Lung (tissue), 11 donors: ENCODE measurements at regions not wholly inside any gene's neighbourhood (a gene's known extent, or its start where the extent isn't known, plus 50 kb on each side); places are given as distances from the start of the nearest gene placed in this dataset.

Source experiments
- ATAC-seq: fragments of 200-7000 bp; cut with Tn5 transposase; one replicate; pipeline ENCODE4 v1.9.1; 2020; ENCODE audit warnings: moderate number of reproducible peaks; ENCODE audit not compliant: insufficient read depth, low FRiP score
- DNase-seq, 3 donors: peaks; one replicate each; pipeline ENCODE4 v3.0.0-alpha.2; 2013 to 2017
- H3K27ac ChIP-seq, 2 donors: one replicate each; pipeline ENCODE4 v1.5.1; 2013; ENCODE audit warnings: mild to moderate bottlenecking in 2 of 2, moderate library complexity in 2 of 2, control low read depth in 1 of 2, inconsistent platforms in 1 of 2, low read depth in 1 of 2, low read length in 1 of 2
- H3K27me3 ChIP-seq, 3 donors: one replicate each; pipeline ENCODE4 v1.5.1; 2013; ENCODE audit warnings: low read length in 2 of 3; ENCODE audit not compliant: control insufficient read depth in 3 of 3, insufficient read depth in 3 of 3
- H3K36me3 ChIP-seq, 4 donors: one replicate each; pipeline ENCODE4 v1.5.1; 2013; ENCODE audit warnings: low read length in 4 of 4, mild to moderate bottlenecking in 1 of 4, moderate library complexity in 1 of 4; ENCODE audit not compliant: control insufficient read depth in 4 of 4, insufficient read depth in 4 of 4
- H3K4me1 ChIP-seq, 5 donors: one replicate each; pipeline ENCODE4 v1.5.1; 2013; ENCODE audit warnings: low read length in 5 of 5, mild to moderate bottlenecking in 2 of 5, moderate library complexity in 1 of 5; ENCODE audit not compliant: control insufficient read depth in 5 of 5, insufficient read depth in 5 of 5
- H3K4me3 ChIP-seq: one replicate; pipeline ENCODE4 v1.5.1; 2013; ENCODE audit warnings: mild to moderate bottlenecking, control low read depth, moderate library complexity
- H3K9ac ChIP-seq, 2 donors: one replicate each; pipeline ENCODE4 v1.5.1; 2013; ENCODE audit warnings: low read length in 2 of 2, control low read depth in 1 of 2; ENCODE audit not compliant: insufficient read depth in 1 of 2
- H3K9me3 ChIP-seq, 4 donors: one replicate each; pipeline ENCODE4 v1.5.1; 2013; ENCODE audit warnings: low read length in 3 of 4, mild to moderate bottlenecking in 1 of 4, moderate library complexity in 1 of 4; ENCODE audit not compliant: control insufficient read depth in 4 of 4, insufficient read depth in 3 of 4
- CTCF ChIP-seq: IDR thresholded peaks from 2 replicates; pipeline ENCODE4 v1.5.1; 2012; ENCODE audit warnings: mild to moderate bottlenecking; ENCODE audit errors: control extremely low read depth, extremely low read depth
- WGBS, 2 donors: extraction: QIAGEN DNeasy Blood & Tissue Kit; methylation state at CpG; one replicate each; pipeline ENCODE4 v1.1.7; 2013; 5-methylcytosine and 5-hydroxymethylcytosine counted together
- donor health status: control.
- donor health status: control.
- donor health status: Bipolar disorder and iron deficiency.
- donor health status: healthy.
- donor health status: DM: yes; HTN: yes; CAD: no.

- WGBS, 2 donors: 65 to 100% methylated on average over 1 of the region's 1 CpG
- DNase-seq (no peak), ATAC-seq (no peak)
- Histone ChIP-seq H3K9me3 (no peaks in the 10 kb centered on the region), H3K27ac (no peak overlapping the region), H3K4me3 (no peak overlapping the region), H3K9ac (no peak overlapping the region), H3K36me3 (no peaks in the 10 kb centered on the region), H3K27me3 (peaks cover 3 to 24% (median 12%) of the 10 kb centered on the region in 3 donors), H3K4me1 (no peaks in the 10 kb centered on the region)
- TF ChIP-seq CTCF: no peak
Measured at GRCh38 chrX:45267007-45267406, 66.3 kb upstream of the DIPK2B start.

GRCh38 chrX:45266456-45266855 is 65.8 kb upstream of the DIPK2B start:
- Histone ChIP-seq H3K27ac (no peak overlapping the region), H3K4me3 (no peak overlapping the region), H3K36me3 (no peaks in the 10 kb centered on the region), H3K4me1 (no peaks in the 10 kb centered on the region), H3K9ac (no peak overlapping the region), H3K9me3 (peaks cover 0 to 2% (median 0%) of the 10 kb centered on the region in 4 donors), H3K27me3 (peaks cover 3 to 28% (median 12%) of the 10 kb centered on the region in 3 donors)
- 77 to 92% methylated on average over 1 of the region's 1 CpG for WGBS, 2 donors
- no peak for TF ChIP-seq CTCF
- no peak for DNase-seq
- no peak for ATAC-seq

- peaks cover 3 to 18% (median 5%) of the 10 kb centered on the region in 3 donors for H3K27me3 ChIP-seq
- ATAC-seq (no peak), DNase-seq (no peak)
- no peak overlapping the region for H3K27ac ChIP-seq
- no peaks in the 10 kb centered on the region for H3K36me3 ChIP-seq
- H3K9ac ChIP-seq: no peak overlapping the region
- no peak for TF ChIP-seq CTCF
- WGBS, 2 donors: 81 to 86% methylated on average over 7 of the region's 7 CpGs
- no peaks in the 10 kb centered on the region for H3K4me1 ChIP-seq
- H3K4me3 ChIP-seq: no peak overlapping the region
- peaks cover 0 to 4% (median 0%) of the 10 kb centered on the region in 4 donors for H3K9me3 ChIP-seq
Measured at GRCh38 chrX:45264865-45265264, 64.2 kb upstream of the DIPK2B start.

- Histone ChIP-seq H3K4me1 (no peaks in the 10 kb centered on the region), H3K27ac (no peak overlapping the region), H3K4me3 (no peak overlapping the region), H3K9ac (no peak overlapping the region), H3K36me3 (no peaks in the 10 kb centered on the region), H3K9me3 (peaks cover 0 to 4% (median 0%) of the 10 kb centered on the region in 4 donors), H3K27me3 (peaks cover 3 to 27% (median 5%) of the 10 kb centered on the region in 3 donors)
- WGBS, 2 donors: 85 to 100% methylated on average over 1 of the region's 1 CpG
- TF ChIP-seq CTCF: no peak
- ATAC-seq (no peak), DNase-seq (no peak)
Measured at GRCh38 chrX:45261471-45261870, 60.8 kb upstream of the DIPK2B start.
